Testis (tissue), 2 donors: ENCODE measurements at regions not wholly inside any gene's neighbourhood (a gene's known extent, or its start where the extent isn't known, plus 50 kb on each side); places are given as distances from the start of the nearest gene placed in this dataset.

Source experiments
- CTCF ChIP-seq, 3 experiments: fragments of 450-650 bp in 2 of 3; fragments of 200-600 bp in 1 of 3; sonication (generic) in 1 of 3; IDR thresholded peaks; one replicate each; pipeline ENCODE4 v1.5.1; 2016 to 2019; ENCODE audit warnings: antibody characterized with exemption in 3 of 3, mild to moderate bottlenecking in 2 of 3, moderate library complexity in 1 of 3
- POLR2A ChIP-seq: fragments of 450-650 bp; IDR thresholded peaks from one replicate; pipeline ENCODE4 v1.6.1; 2017; ENCODE audit warnings: antibody characterized with exemption, mild to moderate bottlenecking, moderate library complexity

- TF ChIP-seq POLR2A (no peak), CTCF (IDR thresholded peaks at IDR 0.05) (no peak)
Observed at GRCh38 chr12:105855361-105856047, 283.2 kb downstream of the NUAK1 start.
